DND-41 (cell line): ENCODE measurements at regions not wholly inside any gene's neighbourhood (a gene's known extent, or its start where the extent isn't known, plus 50 kb on each side); places are given as distances from the start of the nearest gene placed in this dataset.

Experiments
- CTCF ChIP-seq: IDR thresholded peaks from 2 replicates; pipeline ENCODE4 v1.5.1; 2012; ENCODE audit warnings: borderline replicate concordance, low read length, moderate library complexity, mild to moderate bottlenecking; ENCODE audit not compliant: poor library complexity, severe bottlenecking; ENCODE audit errors: extremely low read depth
- EZH2 ChIP-seq: IDR thresholded peaks from 3 replicates; pipeline ENCODE4 v1.6.1; 2012; ENCODE audit warnings: borderline replicate concordance, low read depth, mild to moderate bottlenecking, moderate library complexity, low read length, inconsistent platforms; ENCODE audit not compliant: severe bottlenecking

GRCh38 chr16:35798885-35799426 lies 2339.5 kb downstream of the TP53TG3F start:
- TF ChIP-seq CTCF (no peak), EZH2 (no peak)
